GM23248 (cell line): ENCODE measurements at regions not wholly inside any gene's neighbourhood (a gene's known extent, or its start where the extent isn't known, plus 50 kb on each side); places are given as distances from the start of the nearest gene placed in this dataset.

Experiments used
- DNase-seq: peaks from one replicate; pipeline ENCODE4 v3.0.0-alpha.2; 2015
- H2AFZ ChIP-seq: fragments of 200-600 bp; sonication (generic); 2 replicates; pipeline ENCODE4 v1.6.1; 2016; ENCODE audit warnings: antibody characterized with exemption
- H3F3A ChIP-seq: fragments of 200-600 bp; sonication (generic); 2 replicates; pipeline ENCODE4 v1.6.1; 2016; ENCODE audit warnings: mild to moderate bottlenecking, antibody characterized with exemption, mixed run types; ENCODE audit not compliant: insufficient read depth
- H3K27ac ChIP-seq: fragments of 200-600 bp; sonication (generic); 2 replicates; pipeline ENCODE4 v1.5.1; 2016; ENCODE audit warnings: mild to moderate bottlenecking
- H3K27me3 ChIP-seq: fragments of 200-600 bp; sonication (generic); replicated peaks from 2 replicates; pipeline ENCODE4 v1.6.1; 2016; ENCODE audit warnings: mild to moderate bottlenecking; ENCODE audit not compliant: insufficient read depth
- H3K36me3 ChIP-seq: fragments of 200-600 bp; sonication (generic); 2 replicates; pipeline ENCODE4 v1.6.1; 2016; ENCODE audit warnings: low read depth, mild to moderate bottlenecking
- H3K4me1 ChIP-seq: fragments of 200-600 bp; sonication (generic); 2 replicates; pipeline ENCODE4 v1.6.1; 2016; ENCODE audit warnings: mild to moderate bottlenecking; ENCODE audit not compliant: insufficient read depth
- H3K4me2 ChIP-seq: fragments of 200-600 bp; sonication (generic); one replicate; pipeline ENCODE4 v1.6.1; 2016; ENCODE audit warnings: mild to moderate bottlenecking; ENCODE audit not compliant: unreplicated experiment
- H3K4me3 ChIP-seq: fragments of 200-600 bp; sonication (generic); 2 replicates; pipeline ENCODE4 v1.5.1; 2016; ENCODE audit warnings: mild to moderate bottlenecking
- H3K79me2 ChIP-seq: fragments of 200-600 bp; sonication (generic); 2 replicates; pipeline ENCODE4 v1.6.1; 2016; ENCODE audit warnings: mild to moderate bottlenecking; ENCODE audit not compliant: insufficient read depth
- H3K9ac ChIP-seq: fragments of 200-600 bp; sonication (generic); 2 replicates; pipeline ENCODE4 v1.6.1; 2016; ENCODE audit warnings: mild to moderate bottlenecking
- H3K9me2 ChIP-seq: fragments of 200-600 bp; sonication (generic); 2 replicates; pipeline ENCODE4 v1.6.1; 2016; ENCODE audit warnings: mixed run types, mild to moderate bottlenecking, moderate library complexity; ENCODE audit not compliant: insufficient read depth
- H3K9me3 ChIP-seq: fragments of 200-600 bp; sonication (generic); one replicate; pipeline ENCODE4 v1.6.1; 2017; ENCODE audit warnings: low read depth
- H4K20me1 ChIP-seq: fragments of 200-600 bp; sonication (generic); 2 replicates; pipeline ENCODE4 v1.6.0; 2016; ENCODE audit not compliant: insufficient read depth
- EZH2 ChIP-seq: fragments of 200-600 bp; sonication (generic); IDR thresholded peaks from 2 replicates; pipeline ENCODE4 v1.6.1; 2018; ENCODE audit warnings: antibody characterized with exemption, mild to moderate bottlenecking; ENCODE audit not compliant: insufficient read depth, poor library complexity, severe bottlenecking
- EZH2phosphoT487 ChIP-seq: fragments of 200-600 bp; sonication (generic); IDR thresholded peaks from 2 replicates; pipeline ENCODE4 v1.6.1; 2018; ENCODE audit warnings: antibody characterized with exemption, moderate library complexity, mild to moderate bottlenecking, low read depth; ENCODE audit not compliant: insufficient read depth
- WGBS, 2 experiments: methylation state at CpG; one replicate each; pipeline ENCODE4 v1.1.6; 2015 to 2017; ENCODE audit warnings: low lambda C conversion rate in 2 of 2, low coverage in 1 of 2; ENCODE audit errors: missing lambda C conversion rate in 2 of 2; 5-methylcytosine and 5-hydroxymethylcytosine counted together
- in situ Hi-C: fragments of 300-500 bp; cut with MboI; formaldehyde crosslinking; loops from 2 replicates; pipeline ENCODE4 v1.15.0; 2020

DNA sequence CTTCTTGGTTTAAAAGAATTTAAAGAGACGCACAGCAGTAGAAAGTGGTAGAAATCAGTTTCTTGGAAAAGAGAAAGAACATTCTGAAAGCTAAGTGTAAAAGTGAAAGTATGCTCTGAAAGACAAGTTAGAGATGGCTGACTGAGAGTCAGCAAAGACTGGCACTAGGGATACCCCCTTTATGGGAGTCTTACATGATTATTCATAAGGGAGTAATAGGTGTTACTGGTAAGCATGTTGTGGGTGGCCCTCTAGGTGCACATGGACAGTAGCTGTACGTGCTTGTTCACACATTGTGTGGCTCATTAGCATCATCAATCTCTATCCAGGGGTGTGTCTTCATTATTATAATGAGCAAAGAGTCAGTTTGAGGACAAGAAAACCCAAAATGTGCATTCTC, 816.2 kb downstream of the CBLN2 start:
- no peaks in the 10 kb centered on the region for H3K4me1 ChIP-seq
- no peaks in the 10 kb centered on the region for H3K9me2 ChIP-seq
- H3K4me3 ChIP-seq, result no peak overlapping the region
- H3K4me2 ChIP-seq, result no peak overlapping the region
- H3K9me3 ChIP-seq, result peaks cover 3% of the 10 kb centered on the region
- no peaks in the 10 kb centered on the region for H4K20me1 ChIP-seq
- H3K9ac ChIP-seq, result no peak overlapping the region
- 17 to 29% methylated on average over 2 of the region's 2 CpGs for WGBS, 2 experiments
- no peak overlapping the region for H2AFZ ChIP-seq
- H3F3A ChIP-seq, result no peaks in the 10 kb centered on the region
- H3K79me2 ChIP-seq, result no peaks in the 10 kb centered on the region
- H3K36me3 ChIP-seq, result no peaks in the 10 kb centered on the region
- in situ Hi-C loops, result no loop called here
- H3K27me3 ChIP-seq, result no peaks in the 10 kb centered on the region
- TF ChIP-seq EZH2phosphoT487, result no peak
- TF ChIP-seq EZH2, result no peak
- DNase-seq, result no peak
- no peak overlapping the region for H3K27ac ChIP-seq

DNA sequence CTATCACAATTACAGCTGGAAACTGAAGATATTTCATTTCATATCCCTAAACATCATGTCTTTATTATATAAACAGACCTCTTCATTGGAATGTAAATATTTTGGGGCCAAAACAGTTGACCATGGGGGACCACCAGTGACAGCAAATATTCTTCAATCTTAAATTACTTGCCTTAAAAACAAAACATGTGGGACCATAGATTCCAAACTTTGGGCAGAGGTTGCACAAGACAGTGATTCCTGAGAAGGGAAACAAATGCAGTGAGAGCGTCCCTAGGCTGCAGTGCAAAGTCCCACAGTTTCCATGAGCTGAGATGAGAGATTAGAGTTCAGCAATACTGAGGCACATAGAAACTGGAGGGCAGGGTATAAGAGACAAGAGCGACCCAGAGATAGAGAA, 818.9 kb downstream of the CBLN2 start:
- H2AFZ ChIP-seq, result no peak overlapping the region
- H3K9me2 ChIP-seq, result no peaks in the 10 kb centered on the region
- H3K36me3 ChIP-seq, result no peaks in the 10 kb centered on the region
- no peaks in the 10 kb centered on the region for H3F3A ChIP-seq
- no peaks in the 10 kb centered on the region for H3K79me2 ChIP-seq
- H3K9ac ChIP-seq, result no peak overlapping the region
- no peak overlapping the region for H3K4me3 ChIP-seq
- no peak for DNase-seq
- WGBS, 2 experiments, result 21 to 28% methylated on average over 2 of the region's 2 CpGs
- TF ChIP-seq EZH2 (no peak), EZH2phosphoT487 (no peak)
- peaks cover 3% of the 10 kb centered on the region for H3K9me3 ChIP-seq
- in situ Hi-C loops, result no loop called here
- H3K27ac ChIP-seq, result no peak overlapping the region
- H4K20me1 ChIP-seq, result no peaks in the 10 kb centered on the region
- H3K27me3 ChIP-seq, result no peaks in the 10 kb centered on the region
- no peaks in the 10 kb centered on the region for H3K4me1 ChIP-seq
- H3K4me2 ChIP-seq, result no peak overlapping the region

DNA sequence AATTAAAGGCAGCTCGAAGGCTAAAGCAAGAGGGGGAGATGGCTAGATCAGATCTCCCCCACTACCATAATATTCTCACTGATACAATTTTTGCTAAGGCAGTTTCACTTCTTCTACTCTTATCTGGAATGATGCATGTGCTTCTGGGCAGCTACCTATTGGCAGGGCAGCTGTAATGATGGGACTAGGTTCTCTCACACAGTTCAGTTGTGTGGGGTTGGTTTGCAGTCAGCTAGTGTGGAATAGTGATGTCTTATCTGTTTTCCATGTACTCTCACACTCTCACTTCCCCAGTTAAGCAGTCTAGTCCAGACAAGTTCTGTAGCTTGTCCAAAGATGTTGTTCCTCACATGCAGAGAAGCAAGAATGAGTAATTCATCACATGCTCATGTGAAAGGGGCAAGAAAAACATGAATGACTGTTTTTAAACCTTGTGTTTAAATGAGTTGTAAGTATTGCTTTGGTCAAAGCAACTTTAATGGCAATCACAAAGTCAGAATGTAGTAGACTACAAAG, 836.1 kb downstream of the CBLN2 start:
- TF ChIP-seq EZH2 (no peak), EZH2phosphoT487 (no peak)
- Histone ChIP-seq H3K9me2 (no peaks in the 10 kb centered on the region), H3K27me3 (no peaks in the 10 kb centered on the region), H3K9ac (no peak overlapping the region), H3K9me3 (no peaks in the 10 kb centered on the region), H3K27ac (no peak overlapping the region), H3K4me1 (no peaks in the 10 kb centered on the region), H2AFZ (no peak overlapping the region), H4K20me1 (no peaks in the 10 kb centered on the region), H3F3A (no peaks in the 10 kb centered on the region), H3K36me3 (no peaks in the 10 kb centered on the region), H3K4me2 (no peak overlapping the region), H3K4me3 (no peak overlapping the region), H3K79me2 (no peaks in the 10 kb centered on the region)
- no peak for DNase-seq
- in situ Hi-C loops, result no loop called here
- WGBS, 2 experiments, result 6 to 15% methylated on average over 1 of the region's 1 CpG

DNA sequence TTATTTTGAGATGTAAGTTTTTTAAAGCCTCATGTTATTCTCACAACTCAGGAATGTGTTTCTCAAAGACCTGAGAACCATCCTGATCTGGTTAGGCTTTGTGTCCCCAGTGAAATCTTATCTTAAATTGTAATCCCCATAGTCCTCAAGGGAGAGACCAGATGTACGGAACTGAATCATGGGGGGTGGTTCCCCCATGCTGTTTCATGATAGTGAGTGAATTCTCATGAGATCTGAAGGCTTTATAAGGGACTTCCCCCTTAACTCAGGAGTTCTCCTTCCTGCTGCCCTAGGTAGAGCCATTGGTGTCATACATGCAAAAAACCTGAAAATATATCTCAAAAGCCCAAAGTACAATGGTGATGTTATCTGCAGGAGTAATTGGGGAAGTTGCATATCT, 836.7 kb downstream of the CBLN2 start:
- TF ChIP-seq EZH2phosphoT487 (no peak), EZH2 (no peak)
- Histone ChIP-seq H2AFZ (no peak overlapping the region), H3K9ac (no peak overlapping the region), H3K79me2 (no peaks in the 10 kb centered on the region), H4K20me1 (no peaks in the 10 kb centered on the region), H3K4me3 (no peak overlapping the region), H3K27ac (no peak overlapping the region), H3K4me1 (no peaks in the 10 kb centered on the region), H3K27me3 (no peaks in the 10 kb centered on the region), H3K4me2 (no peak overlapping the region), H3F3A (no peaks in the 10 kb centered on the region), H3K9me2 (no peaks in the 10 kb centered on the region), H3K9me3 (no peaks in the 10 kb centered on the region), H3K36me3 (no peaks in the 10 kb centered on the region)
- 8 to 9% methylated on average over 1 of the region's 1 CpG for WGBS, 2 experiments
- in situ Hi-C loops, result no loop called here
- no peak for DNase-seq

DNA sequence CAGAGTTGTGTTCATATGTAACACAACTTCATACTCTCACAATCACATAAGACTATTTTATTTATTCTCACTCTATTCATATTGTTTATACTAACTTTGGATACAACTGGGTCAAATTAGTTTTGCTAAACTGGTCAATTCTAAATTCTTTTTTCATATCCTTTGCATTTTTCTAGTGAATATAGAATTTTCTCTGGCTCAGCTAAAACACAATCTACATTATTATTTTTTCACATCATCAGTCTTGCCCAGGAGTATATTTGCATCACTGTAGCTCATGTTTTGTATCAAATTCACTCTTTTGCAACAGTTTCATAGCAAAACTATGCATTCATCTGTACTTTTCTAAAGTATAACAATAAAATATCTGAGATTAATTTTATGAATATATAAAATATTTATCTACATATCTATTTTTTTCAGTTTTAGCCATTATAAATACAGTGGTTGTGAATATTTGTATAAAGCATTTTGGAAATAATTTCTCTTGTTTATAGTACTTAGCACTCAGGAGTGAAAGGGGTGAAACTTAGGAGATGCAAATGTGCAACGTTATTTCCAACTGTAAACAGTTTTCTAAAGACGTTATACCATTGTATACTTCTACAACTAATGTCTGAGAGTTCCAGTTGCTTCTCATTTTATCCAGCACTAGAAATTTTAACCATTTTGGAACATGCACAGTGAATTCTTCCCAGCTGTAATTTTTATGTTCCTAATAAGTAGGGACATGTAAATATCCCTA, 854.6 kb downstream of the CBLN2 start:
- no peak overlapping the region for H3K4me2 ChIP-seq
- H3K4me3 ChIP-seq, result no peak overlapping the region
- no peaks in the 10 kb centered on the region for H3F3A ChIP-seq
- no peaks in the 10 kb centered on the region for H3K9me2 ChIP-seq
- no peak overlapping the region for H3K27ac ChIP-seq
- H4K20me1 ChIP-seq, result no peaks in the 10 kb centered on the region
- TF ChIP-seq EZH2 (no peak), EZH2phosphoT487 (no peak)
- H3K4me1 ChIP-seq, result no peaks in the 10 kb centered on the region
- no peak for DNase-seq
- in situ Hi-C loops, result no loop called here
- H3K79me2 ChIP-seq, result no peaks in the 10 kb centered on the region
- WGBS, 2 experiments, result 3 to 13% methylated on average over 2 of the region's 2 CpGs
- no peaks in the 10 kb centered on the region for H3K36me3 ChIP-seq
- H3K27me3 ChIP-seq, result no peaks in the 10 kb centered on the region
- no peaks in the 10 kb centered on the region for H3K9me3 ChIP-seq
- H2AFZ ChIP-seq, result no peak overlapping the region
- H3K9ac ChIP-seq, result no peak overlapping the region
